Mammary epithelial cell (primary cell): ENCODE measurements at regions not wholly inside any gene's neighbourhood (a gene's known extent, or its start where the extent isn't known, plus 50 kb on each side); places are given as distances from the start of the nearest gene placed in this dataset.

Source experiments
- EZH2 ChIP-seq: IDR thresholded peaks from 2 replicates; pipeline ENCODE4 v1.6.1; 2012; ENCODE audit warnings: low read length, inconsistent platforms, borderline replicate concordance
- TF ChIP-seq, protein P1 (sequence below), 2 donors: IDR thresholded peaks in 1 of 2; conservative IDR thresholded peaks in 1 of 2; 2 replicates each; pipeline ENCODE4 v1.5.1; 2011 to 2012; ENCODE audit warnings: inconsistent platforms in 2 of 2, low read length in 2 of 2, mild to moderate bottlenecking in 2 of 2, control low read depth in 1 of 2, low read depth in 1 of 2; ENCODE audit not compliant: insufficient read depth in 1 of 2; ENCODE audit errors: extremely low read depth in 1 of 2

DNA sequence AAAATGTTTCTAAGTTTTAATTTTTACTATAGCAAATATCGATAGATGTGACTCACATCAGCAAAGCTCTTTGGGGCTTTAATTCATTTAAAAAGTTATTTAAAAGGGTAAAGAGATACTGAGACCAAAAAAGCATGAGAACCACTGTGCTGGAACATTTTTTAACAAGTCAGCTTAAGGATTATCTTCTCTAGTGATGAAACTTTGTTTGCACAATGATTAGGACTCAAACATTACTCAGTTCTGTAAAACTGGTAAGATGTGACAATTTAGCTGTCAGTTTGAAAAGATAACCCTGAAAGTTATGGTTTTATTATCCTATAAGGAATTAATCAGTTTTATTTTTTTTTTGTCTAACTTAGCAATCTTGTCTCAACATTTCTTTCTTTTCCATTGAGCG, 301.4 kb downstream of the TSN start:
- TF ChIP-seq, protein P1, sequence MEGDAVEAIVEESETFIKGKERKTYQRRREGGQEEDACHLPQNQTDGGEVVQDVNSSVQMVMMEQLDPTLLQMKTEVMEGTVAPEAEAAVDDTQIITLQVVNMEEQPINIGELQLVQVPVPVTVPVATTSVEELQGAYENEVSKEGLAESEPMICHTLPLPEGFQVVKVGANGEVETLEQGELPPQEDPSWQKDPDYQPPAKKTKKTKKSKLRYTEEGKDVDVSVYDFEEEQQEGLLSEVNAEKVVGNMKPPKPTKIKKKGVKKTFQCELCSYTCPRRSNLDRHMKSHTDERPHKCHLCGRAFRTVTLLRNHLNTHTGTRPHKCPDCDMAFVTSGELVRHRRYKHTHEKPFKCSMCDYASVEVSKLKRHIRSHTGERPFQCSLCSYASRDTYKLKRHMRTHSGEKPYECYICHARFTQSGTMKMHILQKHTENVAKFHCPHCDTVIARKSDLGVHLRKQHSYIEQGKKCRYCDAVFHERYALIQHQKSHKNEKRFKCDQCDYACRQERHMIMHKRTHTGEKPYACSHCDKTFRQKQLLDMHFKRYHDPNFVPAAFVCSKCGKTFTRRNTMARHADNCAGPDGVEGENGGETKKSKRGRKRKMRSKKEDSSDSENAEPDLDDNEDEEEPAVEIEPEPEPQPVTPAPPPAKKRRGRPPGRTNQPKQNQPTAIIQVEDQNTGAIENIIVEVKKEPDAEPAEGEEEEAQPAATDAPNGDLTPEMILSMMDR (conservative IDR thresholded peaks at IDR 0.05 in 1 of 2, IDR thresholded peaks at IDR 0.05 in 1 of 2; ENCODE audit: extremely low read depth in 1 of 2, insufficient read depth in 1 of 2, low read depth in 1 of 2, low read length in 2 of 2) = no peak
- TF ChIP-seq EZH2 = no peak
